GM12878 (cell line): ENCODE measurements at regions not wholly inside any gene's neighbourhood (a gene's known extent, or its start where the extent isn't known, plus 50 kb on each side); places are given as distances from the start of the nearest gene placed in this dataset.

ENCODE experiments used
- ATAC-seq: fragments of 200-7000 bp; cut with Tn5 transposase; 3 replicates; pipeline ENCODE4 v1.9.1; 2020; ENCODE audit warnings: mild to moderate bottlenecking, moderate library complexity
- BruUV-seq: library from RNA; stranded (reverse); fragments of 400-500 nt; replicated peaks from 2 replicates; lab custom pipeline; 2021; lab: Mats Ljungman, UMichigan
- CTCF ChIA-PET: fragments of 300-600 bp; sonication (Branson Sonifier 250); formaldehyde crosslinking; extraction: SDS; loops from one replicate; lab custom pipeline; 2021; ENCODE audit warnings: inconsistent platforms; lab: Yijun Ruan, JAX
- POLR2A ChIA-PET: fragments of 350-600 bp; formaldehyde crosslinking; extraction: SDS; loops from one replicate; lab custom pipeline; 2021; ENCODE audit warnings: inconsistent platforms; lab: Charles Lee
- RAD21 ChIA-PET: fragments of 300-600 bp; sonication (Branson Sonifier 250); formaldehyde crosslinking; loops from one replicate; lab custom pipeline; 2023; ENCODE audit warnings: antibody characterized with exemption; ENCODE audit not compliant: unreplicated experiment; lab: Charles Lee
- SMC1A ChIA-PET: fragments of 300-600 bp; sonication (Branson Sonifier 250); formaldehyde crosslinking; loops from one replicate; lab custom pipeline; 2023; ENCODE audit not compliant: unreplicated experiment, uncharacterized antibody; lab: Charles Lee
- DNase-seq: peaks from one replicate; pipeline ENCODE4 v3.0.0-alpha.2; 2011; ENCODE audit warnings: low read depth, low spot score
- FAIRE-seq: peaks from 3 replicates; lab custom pipeline; 2011; peaks lifted over from hg19 to GRCh38; lab: Jason Lieb, UNC
- H2AFZ ChIP-seq: 2 replicates; pipeline ENCODE4 v1.6.0; 2011; ENCODE audit warnings: low read depth, low read length, control low read depth; ENCODE audit not compliant: control insufficient read depth
- H3K27ac ChIP-seq: 2 replicates; pipeline ENCODE4 v1.5.1; 2011; ENCODE audit warnings: control low read depth; ENCODE audit not compliant: control insufficient read depth, insufficient read depth
- H3K27me3 ChIP-seq, 2 experiments: replicated peaks in 1 of 2; 2 replicates each; pipeline versions ENCODE4 v1.6.0 to v1.6.1; 2011; ENCODE audit warnings: low read length in 1 of 2; ENCODE audit not compliant: control insufficient read depth in 2 of 2, insufficient read depth in 2 of 2
- H3K36me3 ChIP-seq, 2 experiments: 2 replicates each; pipeline ENCODE4 v1.5.1; 2011; ENCODE audit warnings: low read length in 1 of 2; ENCODE audit not compliant: control insufficient read depth in 2 of 2, insufficient read depth in 2 of 2
- H3K4me1 ChIP-seq: 2 replicates; pipeline ENCODE4 v1.6.1; 2011; ENCODE audit warnings: mild to moderate bottlenecking, low read length, moderate library complexity, mixed read lengths; ENCODE audit not compliant: control insufficient read depth, insufficient read depth
- H3K4me2 ChIP-seq: 2 replicates; pipeline ENCODE4 v1.6.0; 2011; ENCODE audit warnings: control low read depth; ENCODE audit not compliant: control insufficient read depth, insufficient read depth
- H3K4me3 ChIP-seq: fragments of 200-600 bp; sonication (generic); 2 replicates; pipeline ENCODE4 v1.5.1; 2016
- H3K79me2 ChIP-seq: 2 replicates; pipeline ENCODE4 v1.6.0; 2011; ENCODE audit warnings: low read length; ENCODE audit not compliant: control insufficient read depth, insufficient read depth
- H3K9ac ChIP-seq: 2 replicates; pipeline ENCODE4 v1.8.0; 2011; ENCODE audit warnings: low read length, control low read depth, mixed read lengths; ENCODE audit not compliant: control insufficient read depth, insufficient read depth
- H3K9me3 ChIP-seq: replicated peaks from 3 replicates; pipeline ENCODE4 v1.5.1; 2011; ENCODE audit warnings: mild to moderate bottlenecking, low read length; ENCODE audit not compliant: control insufficient read depth, insufficient read depth
- H4K20me1 ChIP-seq: 2 replicates; pipeline ENCODE4 v1.6.0; 2011; ENCODE audit not compliant: control insufficient read depth, insufficient read depth
- BCL3 ChIP-seq: IDR thresholded peaks from 2 replicates; pipeline ENCODE4 v1.6.1; 2011; ENCODE audit warnings: borderline replicate concordance, low read depth, mild to moderate bottlenecking, moderate library complexity, low read length; ENCODE audit not compliant: insufficient read depth, poor library complexity, severe bottlenecking
- CBX3 ChIP-seq: fragments of 200-600 bp; sonication (generic); IDR thresholded peaks from 2 replicates; pipeline ENCODE4 v1.6.1; 2016; ENCODE audit warnings: low read depth, borderline replicate concordance
- E2F4 ChIP-seq: IDR thresholded peaks from 2 replicates; pipeline ENCODE4 v1.6.1; 2012; ENCODE audit warnings: low read depth, low read length, improper control_type of control experiment
- E2F8 ChIP-seq: fragments of 450-650 bp; IDR thresholded peaks from 2 replicates; pipeline ENCODE4 v1.6.1; 2018; ENCODE audit warnings: mild to moderate bottlenecking, low read depth, moderate library complexity; ENCODE audit not compliant: partially characterized antibody
- NFIC ChIP-seq: IDR thresholded peaks from 2 replicates; pipeline ENCODE4 v1.6.1; 2012; ENCODE audit warnings: low read depth, mild to moderate bottlenecking, inconsistent platforms, low read length, moderate library complexity
- POLR2A ChIP-seq: IDR thresholded peaks from 2 replicates; pipeline ENCODE4 v1.6.1; 2011; ENCODE audit warnings: low read depth, mild to moderate bottlenecking, low read length
- POLR2AphosphoS2 ChIP-seq: IDR thresholded peaks from 2 replicates; pipeline ENCODE4 v1.6.1; 2011; ENCODE audit warnings: low read depth, mild to moderate bottlenecking, low read length, improper control_type of control experiment, moderate library complexity
- REST ChIP-seq: IDR thresholded peaks from 2 replicates; pipeline ENCODE4 v1.6.1; 2012; ENCODE audit warnings: mild to moderate bottlenecking, low read depth, low read length
- ZNF622 ChIP-seq: fragments of 450-650 bp; IDR thresholded peaks from 2 replicates; pipeline ENCODE4 v1.6.1; 2017; ENCODE audit warnings: mild to moderate bottlenecking, inconsistent platforms
- WGBS: methylation state at CpG from one replicate; pipeline ENCODE4 v1.1.6; 2016; ENCODE audit warnings: low lambda C conversion rate; ENCODE audit not compliant: insufficient replicate concordance, insufficient coverage; ENCODE audit errors: missing lambda C conversion rate; 5-methylcytosine and 5-hydroxymethylcytosine counted together
- in situ Hi-C: fragments of 300-500 bp; cut with MboI; formaldehyde crosslinking; loops from 9 replicates; pipeline ENCODE4 v1.14.3; 2018; ENCODE audit warnings: mixed read lengths
- intact Hi-C: fragments of 100-400 bp; cut with micrococcal nuclease; formaldehyde crosslinking; loops from one replicate; pipeline ENCODE4 v1.14.2; 2022; ENCODE audit not compliant: unreplicated experiment

- Histone ChIP-seq H4K20me1 (no peaks in the 10 kb centered on the region), H3K27me3 (no peaks in the 10 kb centered on the region), H3K4me2 (no peak overlapping the region), H3K9ac (no peak overlapping the region), H3K9me3 (no peaks in the 10 kb centered on the region), H2AFZ (no peak overlapping the region), H3K36me3 (no peaks in the 10 kb centered on the region), H3K79me2 (no peaks in the 10 kb centered on the region), H3K4me3 (no peak overlapping the region), H3K4me1 (no peaks in the 10 kb centered on the region), H3K27ac (no peak overlapping the region)
- intact Hi-C loops: no loop called here
- ATAC-seq (no peak), DNase-seq (no peak), FAIRE-seq (no peak)
- ChIA-PET RAD21 (no interaction called here), POLR2A (no interaction called here), CTCF (no interaction called here), SMC1A (no interaction called here)
- WGBS: 11% methylated on average over 4 of the region's 4 CpGs
- no TSS peak for BruUV-seq
- in situ Hi-C loops: no loop called here
- TF ChIP-seq CBX3 (no peak), REST (no peak)
Observed at GRCh38 chr4:66416425-66416824, 746.1 kb upstream of the EPHA5 start.

- intact Hi-C loops (no loop called here), in situ Hi-C loops (no loop called here)
- BruUV-seq: no TSS peak
- Histone ChIP-seq H3K4me2 (no peak overlapping the region), H3K9me3 (no peaks in the 10 kb centered on the region), H3K4me3 (no peak overlapping the region), H3K36me3 (no peaks in the 10 kb centered on the region), H3K27ac (no peak overlapping the region), H3K9ac (no peak overlapping the region), H3K27me3 (no peaks in the 10 kb centered on the region), H4K20me1 (no peaks in the 10 kb centered on the region), H2AFZ (no peak overlapping the region), H3K4me1 (no peaks in the 10 kb centered on the region), H3K79me2 (no peaks in the 10 kb centered on the region)
- ChIA-PET RAD21 (no interaction called here), CTCF (no interaction called here), POLR2A (interaction anchor here (0.6 kb wide), 1 partner anchor 1066 kb away, joined by 3 read pairs; no protein-coding TSS in a partner anchor), SMC1A (interaction anchor here (1.1 kb wide), 2 partner anchors 9 to 18 kb away, joined by 3 read pairs; no protein-coding TSS in a partner anchor)
- ATAC-seq: no peak
- DNase-seq: no peak
- WGBS: 25% methylated on average over 5 of the region's 5 CpGs
- FAIRE-seq: no peak
- TF ChIP-seq E2F4 (no peak), BCL3 (no peak), NFIC (no peak), POLR2A (no peak), POLR2AphosphoS2 (no peak), ZNF622 (no peak), E2F8 (no peak)
Observed at GRCh38 chr4:66404141-66404540, 733.9 kb upstream of the EPHA5 start.
